ENCODE measurements at regions not wholly inside any gene's neighbourhood (a gene's known extent, or its start where the extent isn't known, plus 50 kb on each side); places are given as distances from the start of the nearest gene placed in this dataset.

DNA sequence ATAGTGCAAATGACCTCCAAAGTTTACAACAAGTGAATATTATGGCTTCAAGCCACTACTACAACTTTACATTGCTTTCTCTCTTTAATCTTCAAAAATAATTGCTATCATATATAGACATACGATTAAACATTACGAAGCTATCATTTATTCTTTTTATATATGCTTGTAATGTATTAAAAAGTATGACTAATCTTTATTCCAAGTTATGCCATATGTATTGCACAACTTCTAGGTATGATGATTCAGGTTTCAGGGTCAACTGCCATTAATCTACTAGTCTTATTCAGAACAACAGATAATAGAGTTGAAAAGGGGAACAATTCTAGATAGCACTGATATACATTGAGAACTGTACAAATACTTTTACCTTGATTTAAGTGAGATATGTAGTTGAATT, 506.2 kb upstream of the TMEFF2 start:
- TF ChIP-seq TEAD4 (IDR thresholded peaks at IDR 0.05) = no peak
- TF ChIP-seq TAF1 (IDR thresholded peaks at IDR 0.05; ENCODE audit: low read depth) = no peak
- TF ChIP-seq, protein P1, sequence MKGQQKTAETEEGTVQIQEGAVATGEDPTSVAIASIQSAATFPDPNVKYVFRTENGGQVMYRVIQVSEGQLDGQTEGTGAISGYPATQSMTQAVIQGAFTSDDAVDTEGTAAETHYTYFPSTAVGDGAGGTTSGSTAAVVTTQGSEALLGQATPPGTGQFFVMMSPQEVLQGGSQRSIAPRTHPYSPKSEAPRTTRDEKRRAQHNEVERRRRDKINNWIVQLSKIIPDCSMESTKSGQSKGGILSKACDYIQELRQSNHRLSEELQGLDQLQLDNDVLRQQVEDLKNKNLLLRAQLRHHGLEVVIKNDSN (IDR thresholded peaks at IDR 0.05) = no peak
- no peak for TF ChIP-seq YY1 (IDR thresholded peaks at IDR 0.05; ENCODE audit: low read depth)
- no peak for TF ChIP-seq FOXM1 (IDR thresholded peaks at IDR 0.05; ENCODE audit: borderline replicate concordance, low read depth)
- no peak for TF ChIP-seq EGR1 (IDR thresholded peaks at IDR 0.05)
- TF ChIP-seq, protein P2, sequence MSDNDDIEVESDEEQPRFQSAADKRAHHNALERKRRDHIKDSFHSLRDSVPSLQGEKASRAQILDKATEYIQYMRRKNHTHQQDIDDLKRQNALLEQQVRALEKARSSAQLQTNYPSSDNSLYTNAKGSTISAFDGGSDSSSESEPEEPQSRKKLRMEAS (IDR thresholded peaks at IDR 0.05) = no peak
- TF ChIP-seq, protein P3, sequence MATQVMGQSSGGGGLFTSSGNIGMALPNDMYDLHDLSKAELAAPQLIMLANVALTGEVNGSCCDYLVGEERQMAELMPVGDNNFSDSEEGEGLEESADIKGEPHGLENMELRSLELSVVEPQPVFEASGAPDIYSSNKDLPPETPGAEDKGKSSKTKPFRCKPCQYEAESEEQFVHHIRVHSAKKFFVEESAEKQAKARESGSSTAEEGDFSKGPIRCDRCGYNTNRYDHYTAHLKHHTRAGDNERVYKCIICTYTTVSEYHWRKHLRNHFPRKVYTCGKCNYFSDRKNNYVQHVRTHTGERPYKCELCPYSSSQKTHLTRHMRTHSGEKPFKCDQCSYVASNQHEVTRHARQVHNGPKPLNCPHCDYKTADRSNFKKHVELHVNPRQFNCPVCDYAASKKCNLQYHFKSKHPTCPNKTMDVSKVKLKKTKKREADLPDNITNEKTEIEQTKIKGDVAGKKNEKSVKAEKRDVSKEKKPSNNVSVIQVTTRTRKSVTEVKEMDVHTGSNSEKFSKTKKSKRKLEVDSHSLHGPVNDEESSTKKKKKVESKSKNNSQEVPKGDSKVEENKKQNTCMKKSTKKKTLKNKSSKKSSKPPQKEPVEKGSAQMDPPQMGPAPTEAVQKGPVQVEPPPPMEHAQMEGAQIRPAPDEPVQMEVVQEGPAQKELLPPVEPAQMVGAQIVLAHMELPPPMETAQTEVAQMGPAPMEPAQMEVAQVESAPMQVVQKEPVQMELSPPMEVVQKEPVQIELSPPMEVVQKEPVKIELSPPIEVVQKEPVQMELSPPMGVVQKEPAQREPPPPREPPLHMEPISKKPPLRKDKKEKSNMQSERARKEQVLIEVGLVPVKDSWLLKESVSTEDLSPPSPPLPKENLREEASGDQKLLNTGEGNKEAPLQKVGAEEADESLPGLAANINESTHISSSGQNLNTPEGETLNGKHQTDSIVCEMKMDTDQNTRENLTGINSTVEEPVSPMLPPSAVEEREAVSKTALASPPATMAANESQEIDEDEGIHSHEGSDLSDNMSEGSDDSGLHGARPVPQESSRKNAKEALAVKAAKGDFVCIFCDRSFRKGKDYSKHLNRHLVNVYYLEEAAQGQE (IDR thresholded peaks at IDR 0.05; ENCODE audit: low read depth) = no peak
- no peak for TF ChIP-seq TCF12 (IDR thresholded peaks at IDR 0.05; ENCODE audit: low read depth)
- TF ChIP-seq RAD21 (IDR thresholded peaks at IDR 0.05; ENCODE audit: low read depth) = no peak
- no peak for TF ChIP-seq CEBPB (IDR thresholded peaks at IDR 0.05)
- no peak for TF ChIP-seq NFIC (IDR thresholded peaks at IDR 0.05)
- no peak for TF ChIP-seq ZBTB7A (IDR thresholded peaks at IDR 0.05; ENCODE audit: low read depth)
- no peak for TF ChIP-seq EP300 (IDR thresholded peaks at IDR 0.05; ENCODE audit: borderline replicate concordance)
- TF ChIP-seq CREB1 (IDR thresholded peaks at IDR 0.05; ENCODE audit: low read depth) = no peak

DNA sequence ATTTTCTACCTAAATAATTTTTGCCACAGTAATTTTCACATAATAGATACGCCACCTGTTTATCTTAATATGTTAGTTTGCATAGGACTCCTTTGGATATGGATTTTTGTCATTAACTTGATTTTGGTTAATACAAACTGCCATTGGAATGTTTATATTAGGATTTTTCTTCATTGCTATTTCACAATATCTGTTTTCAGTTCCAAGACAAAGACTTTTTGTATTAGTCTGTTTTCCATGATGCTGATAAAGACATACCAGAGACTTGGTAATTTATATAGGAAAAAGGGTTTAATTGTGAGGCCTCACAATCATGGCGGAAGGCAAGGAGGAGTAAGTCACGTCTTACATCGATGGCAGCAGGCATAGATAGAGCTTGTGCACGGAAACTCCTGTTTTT, 503.1 kb upstream of the TMEFF2 start:
- no peak for TF ChIP-seq CEBPB (IDR thresholded peaks at IDR 0.05)
- no peak for TF ChIP-seq FOXM1 (IDR thresholded peaks at IDR 0.05; ENCODE audit: borderline replicate concordance, low read depth)
- TF ChIP-seq EGR1 (IDR thresholded peaks at IDR 0.05) = no peak
- TF ChIP-seq, protein P1 (IDR thresholded peaks at IDR 0.05) = no peak
- no peak for TF ChIP-seq TCF12 (IDR thresholded peaks at IDR 0.05; ENCODE audit: low read depth)
- TF ChIP-seq TAF1 (IDR thresholded peaks at IDR 0.05; ENCODE audit: low read depth) = no peak
- TF ChIP-seq, protein P2 (IDR thresholded peaks at IDR 0.05) = no peak
- TF ChIP-seq NFIC (IDR thresholded peaks at IDR 0.05) = no peak
- TF ChIP-seq, protein P3 (IDR thresholded peaks at IDR 0.05; ENCODE audit: low read depth) = no peak
- no peak for TF ChIP-seq EP300 (IDR thresholded peaks at IDR 0.05; ENCODE audit: borderline replicate concordance)
- TF ChIP-seq YY1 (IDR thresholded peaks at IDR 0.05; ENCODE audit: low read depth) = no peak
- TF ChIP-seq RAD21 (IDR thresholded peaks at IDR 0.05; ENCODE audit: low read depth) = no peak
- TF ChIP-seq TEAD4 (IDR thresholded peaks at IDR 0.05) = no peak
- no peak for TF ChIP-seq ZBTB7A (IDR thresholded peaks at IDR 0.05; ENCODE audit: low read depth)
- TF ChIP-seq CREB1 (IDR thresholded peaks at IDR 0.05; ENCODE audit: low read depth) = no peak

DNA sequence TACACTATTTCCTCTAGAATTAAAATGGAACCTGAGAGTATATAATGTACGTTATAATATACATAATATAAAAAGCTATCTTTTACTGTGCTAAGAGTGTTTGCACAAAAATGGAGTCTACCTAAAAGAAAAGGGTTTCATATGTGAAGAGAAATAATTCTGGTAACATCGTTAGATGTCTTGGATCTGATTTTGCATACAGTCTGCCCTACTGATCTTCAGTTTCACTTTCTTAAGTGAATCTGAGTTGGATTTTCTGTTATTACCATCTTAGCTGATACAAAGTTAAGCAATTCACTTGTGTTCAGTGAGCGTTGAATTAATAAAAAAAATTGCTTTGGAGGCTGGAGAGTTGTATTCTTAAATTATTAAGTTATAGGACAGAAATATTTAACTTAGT, 502.1 kb upstream of the TMEFF2 start:
- TF ChIP-seq CREB1 (IDR thresholded peaks at IDR 0.05; ENCODE audit: low read depth) (no peak), EP300 (IDR thresholded peaks at IDR 0.05; ENCODE audit: borderline replicate concordance) (no peak), ZBTB7A (IDR thresholded peaks at IDR 0.05; ENCODE audit: low read depth) (no peak), RAD21 (IDR thresholded peaks at IDR 0.05; ENCODE audit: low read depth) (no peak), CEBPB (IDR thresholded peaks at IDR 0.05) (no peak), EGR1 (IDR thresholded peaks at IDR 0.05) (no peak), YY1 (IDR thresholded peaks at IDR 0.05; ENCODE audit: low read depth) (no peak)
- TF ChIP-seq, protein P2 (IDR thresholded peaks at IDR 0.05) = no peak
- TF ChIP-seq, protein P3 (IDR thresholded peaks at IDR 0.05; ENCODE audit: low read depth) = no peak

DNA sequence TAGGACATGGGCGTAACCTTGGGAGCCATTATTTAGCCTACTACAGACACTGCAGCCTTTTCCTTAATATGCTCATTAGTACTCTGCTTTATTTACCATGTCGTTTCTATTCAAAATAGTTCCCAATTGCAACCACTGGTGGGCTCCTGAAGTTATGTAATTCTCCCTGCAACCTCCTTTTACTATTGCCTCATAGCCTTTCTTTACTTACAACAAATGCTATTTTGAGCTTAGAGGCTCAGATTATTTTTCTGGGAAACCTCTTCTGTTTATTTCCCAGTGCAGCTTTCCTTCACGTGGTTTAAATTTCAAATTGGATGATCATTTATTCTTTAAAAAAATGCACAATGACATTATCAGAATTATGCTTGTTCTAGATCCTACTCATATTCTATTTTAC, 492.3 kb upstream of the TMEFF2 start:
- TF ChIP-seq TAF1 (IDR thresholded peaks at IDR 0.05; ENCODE audit: low read depth) (no peak), RAD21 (IDR thresholded peaks at IDR 0.05; ENCODE audit: low read depth) (no peak), CEBPB (IDR thresholded peaks at IDR 0.05) (no peak), EP300 (IDR thresholded peaks at IDR 0.05; ENCODE audit: borderline replicate concordance) (no peak), FOXM1 (IDR thresholded peaks at IDR 0.05; ENCODE audit: borderline replicate concordance, low read depth) (no peak), EGR1 (IDR thresholded peaks at IDR 0.05) (no peak), CREB1 (IDR thresholded peaks at IDR 0.05; ENCODE audit: low read depth) (no peak), TCF12 (IDR thresholded peaks at IDR 0.05; ENCODE audit: low read depth) (no peak), NFIC (IDR thresholded peaks at IDR 0.05) (no peak), YY1 (IDR thresholded peaks at IDR 0.05; ENCODE audit: low read depth) (no peak), ZBTB7A (IDR thresholded peaks at IDR 0.05; ENCODE audit: low read depth) (no peak)
- TF ChIP-seq, protein P2 (IDR thresholded peaks at IDR 0.05) = no peak
- TF ChIP-seq, protein P1 (IDR thresholded peaks at IDR 0.05) = no peak
- TF ChIP-seq, protein P3 (IDR thresholded peaks at IDR 0.05; ENCODE audit: low read depth) = no peak
